K562 (cell line): ENCODE measurements at regions not wholly inside any gene's neighbourhood (a gene's known extent, or its start where the extent isn't known, plus 50 kb on each side); places are given as distances from the start of the nearest gene placed in this dataset.

ENCODE experiments used
- ATAC-seq: fragments of 200-7000 bp; cut with Tn5 transposase; 3 replicates; pipeline ENCODE4 v1.9.1; 2020; ENCODE audit warnings: moderate library complexity
- BruUV-seq: library from RNA; stranded (reverse); fragments of 400-500 nt; replicated peaks from 2 replicates; lab custom pipeline; 2021; lab: Mats Ljungman, UMichigan
- CTCF ChIA-PET: fragments of 300-600 bp; formaldehyde crosslinking; extraction: SDS; loops from one replicate; lab custom pipeline; 2021; ENCODE audit warnings: low intra/inter-chr PET ratio; lab: Yijun Ruan, JAX
- POLR2A ChIA-PET: fragments of 300-600, 350-650 bp; sonication (Branson Sonifier 250); formaldehyde crosslinking; extraction: SDS; loops from one replicate; lab custom pipeline; 2021; ENCODE audit warnings: antibody characterized with exemption, inconsistent platforms; lab: Yijun Ruan, JAX
- DNase-seq, 4 experiments: peaks; one replicate each; pipeline versions ENCODE4 v3.0.0 to v3.0.0-alpha.2; 2011 to 2018; ENCODE audit warnings: low spot score in 3 of 4, mixed read lengths in 3 of 4; ENCODE audit errors: extremely low read depth in 1 of 4
- FAIRE-seq: peaks from 2 replicates; lab custom pipeline; 2011; peaks lifted over from hg19 to GRCh38; lab: Jason Lieb, UNC
- H2AFZ ChIP-seq: 2 replicates; pipeline ENCODE4 v1.6.0; 2011; ENCODE audit warnings: low read depth, low read length, control low read depth, inconsistent platforms
- H3K27ac ChIP-seq: fragments of 200-600 bp; 3 replicates; pipeline ENCODE4 v1.8.0; 2011; ENCODE audit warnings: low read depth, mild to moderate bottlenecking, control low read depth, inconsistent platforms, low read length, moderate library complexity, mixed read lengths; ENCODE audit errors: extremely low read depth
- H3K27me3 ChIP-seq, 2 experiments: fragments of 300-600 bp in 1 of 2; 2 replicates in 1 of 2; 3 replicates in 1 of 2; pipeline versions ENCODE4 v1.6.0 to v1.8.0; 2011; ENCODE audit warnings: inconsistent platforms in 2 of 2, low read length in 2 of 2, mild to moderate bottlenecking in 1 of 2, mixed read lengths in 1 of 2, moderate library complexity in 1 of 2; ENCODE audit not compliant: control insufficient read depth in 2 of 2, insufficient read depth in 2 of 2
- H3K36me3 ChIP-seq: fragments of 300-600 bp; 3 replicates; pipeline ENCODE4 v1.8.0; 2011; ENCODE audit warnings: mild to moderate bottlenecking, low read length, inconsistent platforms; ENCODE audit not compliant: control insufficient read depth, insufficient read depth
- H3K4me1 ChIP-seq, 2 experiments: fragments of 200-600 bp in 1 of 2; replicated peaks in 1 of 2; 2 replicates in 1 of 2; 3 replicates in 1 of 2; pipeline versions ENCODE4 v1.5.1 to v1.8.0; 2011; ENCODE audit warnings: inconsistent platforms in 2 of 2, low read length in 2 of 2, mild to moderate bottlenecking in 1 of 2, mixed read lengths in 1 of 2, moderate library complexity in 1 of 2; ENCODE audit not compliant: control insufficient read depth in 2 of 2, insufficient read depth in 2 of 2
- H3K4me2 ChIP-seq: 2 replicates; pipeline ENCODE4 v1.6.1; 2011; ENCODE audit warnings: low read length, control low read depth, inconsistent platforms, mixed read lengths; ENCODE audit not compliant: insufficient read depth
- H3K4me3 ChIP-seq: fragments of 200-600 bp; sonication (generic), shearing (Covaris generic); 2 replicates; pipeline ENCODE4 v1.5.1; 2016; ENCODE audit warnings: control low read depth, inconsistent platforms
- H3K79me2 ChIP-seq: fragments of 200-600 bp; 3 replicates; pipeline ENCODE4 v1.8.0; 2011; ENCODE audit warnings: low read length, inconsistent platforms; ENCODE audit not compliant: control insufficient read depth, insufficient read depth
- H3K9ac ChIP-seq, 2 experiments: 2 replicates each; pipeline versions ENCODE4 v1.6.0 to v1.6.1; 2011; ENCODE audit warnings: low read depth in 2 of 2, low read length in 2 of 2, control low read depth in 1 of 2, inconsistent platforms in 1 of 2, mild to moderate bottlenecking in 1 of 2, mixed read lengths in 1 of 2; ENCODE audit not compliant: insufficient read depth in 1 of 2
- H3K9me1 ChIP-seq: one replicate; pipeline ENCODE4 v1.6.0; 2011; ENCODE audit warnings: inconsistent platforms, mild to moderate bottlenecking, low read length, moderate library complexity; ENCODE audit not compliant: control insufficient read depth, insufficient read depth
- H3K9me3 ChIP-seq: replicated peaks from 2 replicates; pipeline ENCODE4 v1.5.1; 2011; ENCODE audit warnings: low read depth, low read length, inconsistent platforms; ENCODE audit not compliant: control insufficient read depth, insufficient read depth
- H4K20me1 ChIP-seq: replicated peaks from 2 replicates; pipeline ENCODE4 v1.6.1; 2011; ENCODE audit warnings: low read length, inconsistent platforms, mixed read lengths; ENCODE audit not compliant: control insufficient read depth, insufficient read depth
- C11orf30 ChIP-seq: fragments of 450-650 bp; IDR thresholded peaks from 2 replicates; pipeline ENCODE4 v1.6.1; 2016; ENCODE audit warnings: low read depth, mild to moderate bottlenecking
- NONO ChIP-seq, 2 experiments: fragments of 200-400 bp in 1 of 2; fragments of 450-650 bp in 1 of 2; formaldehyde crosslinking in 1 of 2; IDR thresholded peaks; 2 replicates each; pipeline ENCODE4 v1.6.1; 2017; ENCODE audit warnings: low read depth in 2 of 2, mild to moderate bottlenecking in 2 of 2, moderate library complexity in 2 of 2, low read length in 1 of 2
- SMAD1 ChIP-seq: fragments of 150-350 bp; IDR thresholded peaks from 2 replicates; pipeline ENCODE4 v1.6.1; 2014; ENCODE audit warnings: low read length, low read depth; ENCODE audit not compliant: partially characterized antibody
- WHSC1 ChIP-seq: IDR thresholded peaks from one replicate; pipeline ENCODE4 v1.6.1; 2012; ENCODE audit warnings: low read length, control low read depth, inconsistent platforms
- ZFP30 ChIP-seq: fragments of 250-450 bp; sonication (Bioruptor Pico); IDR thresholded peaks from 2 replicates; pipeline ENCODE4 v1.8.0; 2022; ENCODE audit warnings: moderate library complexity, mild to moderate bottlenecking, inconsistent platforms, borderline replicate concordance
- ZNF668 ChIP-seq: fragments of 250-450 bp; sonication (Bioruptor Pico); IDR thresholded peaks from 2 replicates; pipeline ENCODE4 v1.8.0; 2022; ENCODE audit warnings: mild to moderate bottlenecking, inconsistent platforms
- WGBS: fragments of 100-300 bp; shearing (Covaris generic); methylation state at CpG from one replicate; pipeline ENCODE4 v1.1.6; 2016; ENCODE audit warnings: low coverage, mixed read lengths; ENCODE audit not compliant: insufficient coverage; ENCODE audit errors: missing lambda C conversion rate; 5-methylcytosine and 5-hydroxymethylcytosine counted together
- in situ Hi-C: fragments of 300-500 bp; cut with MboI; formaldehyde crosslinking; loops from 4 replicates; pipeline ENCODE4 v1.15.0; 2018; ENCODE audit warnings: inconsistent platforms, mixed read lengths
- intact Hi-C: fragments of 100-400 bp; cut with micrococcal nuclease; formaldehyde crosslinking; loops from 2 replicates; pipeline ENCODE4 v1.14.2; 2022
- TF ChIP-seq, protein P1 (sequence below): fragments of 450-650 bp; formaldehyde crosslinking; IDR thresholded peaks from 2 replicates; pipeline ENCODE4 v1.4.0; 2020; ENCODE audit warnings: mild to moderate bottlenecking, moderate library complexity
- TF ChIP-seq, protein P2 (sequence below): fragments of 450-650 bp; IDR thresholded peaks from 2 replicates; pipeline ENCODE4 v1.6.1; 2017; ENCODE audit warnings: antibody characterized with exemption
- TF ChIP-seq, protein P3 (sequence below): fragments of 250-450 bp; sonication (Bioruptor Pico); IDR thresholded peaks from 2 replicates; pipeline ENCODE4 v1.8.0; 2022; ENCODE audit warnings: moderate library complexity, mild to moderate bottlenecking, inconsistent platforms

DNA sequence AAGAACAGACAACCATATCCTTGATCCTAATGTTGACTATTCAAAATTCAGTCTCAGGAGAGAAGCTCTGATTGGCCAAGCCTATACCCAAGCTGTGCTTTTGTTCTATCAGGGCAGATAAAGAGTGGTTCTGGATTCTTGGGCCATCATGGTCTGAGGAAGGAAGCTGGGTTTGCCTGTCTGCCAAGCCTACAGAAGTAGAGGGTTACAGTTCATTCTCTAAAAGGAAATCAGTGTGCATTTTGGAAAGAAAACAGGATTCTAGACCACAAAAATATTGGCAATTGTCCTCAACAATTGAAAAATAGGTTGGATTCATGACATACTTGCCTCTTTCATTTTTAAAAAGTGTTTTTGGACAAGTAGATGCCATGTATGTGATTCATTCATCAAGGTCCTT, 145.4 kb upstream of the BMP2 start:
- Histone ChIP-seq H2AFZ (no peak overlapping the region), H3K4me2 (no peak overlapping the region), H3K9me1 (no peaks in the 10 kb centered on the region), H3K36me3 (no peaks in the 10 kb centered on the region), H4K20me1 (no peaks in the 10 kb centered on the region), H3K79me2 (no peaks in the 10 kb centered on the region), H3K27ac (no peak overlapping the region), H3K4me3 (no peak overlapping the region), H3K4me1 (no peaks in the 10 kb centered on the region), H3K27me3 (no peaks in the 10 kb centered on the region), H3K9me3 (no peaks in the 10 kb centered on the region), H3K9ac (no peak overlapping the region)
- intact Hi-C loops = no loop called here
- no TSS peak for BruUV-seq
- DNase-seq (no peak), FAIRE-seq (no peak), ATAC-seq (no peak)
- ChIA-PET POLR2A (no interaction called here), CTCF (no interaction called here)
- in situ Hi-C loops = no loop called here
- TF ChIP-seq NONO (IDR thresholded peaks at IDR 0.05; ENCODE audit: low read depth in 2 of 2, low read length in 1 of 2) (no peak), C11orf30 (no peak), SMAD1 (no peak), ZFP30 (no peak)
- TF ChIP-seq, protein P1, sequence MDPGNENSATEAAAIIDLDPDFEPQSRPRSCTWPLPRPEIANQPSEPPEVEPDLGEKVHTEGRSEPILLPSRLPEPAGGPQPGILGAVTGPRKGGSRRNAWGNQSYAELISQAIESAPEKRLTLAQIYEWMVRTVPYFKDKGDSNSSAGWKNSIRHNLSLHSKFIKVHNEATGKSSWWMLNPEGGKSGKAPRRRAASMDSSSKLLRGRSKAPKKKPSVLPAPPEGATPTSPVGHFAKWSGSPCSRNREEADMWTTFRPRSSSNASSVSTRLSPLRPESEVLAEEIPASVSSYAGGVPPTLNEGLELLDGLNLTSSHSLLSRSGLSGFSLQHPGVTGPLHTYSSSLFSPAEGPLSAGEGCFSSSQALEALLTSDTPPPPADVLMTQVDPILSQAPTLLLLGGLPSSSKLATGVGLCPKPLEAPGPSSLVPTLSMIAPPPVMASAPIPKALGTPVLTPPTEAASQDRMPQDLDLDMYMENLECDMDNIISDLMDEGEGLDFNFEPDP (CRISPR knock-in tag) = no peak

DNA sequence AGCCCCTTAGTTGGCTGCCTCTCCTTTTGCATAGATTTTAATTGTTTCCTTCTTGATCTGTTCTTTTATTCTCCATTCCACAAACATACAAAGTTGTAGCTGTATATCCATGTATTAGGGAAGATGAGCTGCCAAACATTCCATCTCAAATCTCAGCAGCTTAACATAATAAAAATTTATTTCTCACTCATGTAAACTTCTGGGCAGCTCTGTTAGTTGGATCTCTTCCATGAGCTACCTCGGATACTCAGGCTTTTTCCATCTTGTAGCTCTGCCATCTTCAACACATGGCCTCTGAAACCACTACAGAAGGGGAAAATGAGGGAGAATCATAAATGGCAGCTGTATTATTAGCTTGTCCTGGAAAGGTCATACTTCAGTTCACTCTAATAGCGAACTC, 149.4 kb upstream of the BMP2 start:
- Histone ChIP-seq H3K27ac (no peak overlapping the region), H3K79me2 (no peaks in the 10 kb centered on the region), H3K4me1 (no peaks in the 10 kb centered on the region), H3K9ac (no peak overlapping the region), H3K9me3 (no peaks in the 10 kb centered on the region), H3K4me2 (no peak overlapping the region), H2AFZ (no peak overlapping the region), H3K36me3 (no peaks in the 10 kb centered on the region), H3K9me1 (no peaks in the 10 kb centered on the region), H3K27me3 (no peaks in the 10 kb centered on the region), H3K4me3 (no peak overlapping the region), H4K20me1 (no peaks in the 10 kb centered on the region)
- FAIRE-seq (no peak), ATAC-seq (no peak), DNase-seq (no peak)
- TF ChIP-seq, protein P2, sequence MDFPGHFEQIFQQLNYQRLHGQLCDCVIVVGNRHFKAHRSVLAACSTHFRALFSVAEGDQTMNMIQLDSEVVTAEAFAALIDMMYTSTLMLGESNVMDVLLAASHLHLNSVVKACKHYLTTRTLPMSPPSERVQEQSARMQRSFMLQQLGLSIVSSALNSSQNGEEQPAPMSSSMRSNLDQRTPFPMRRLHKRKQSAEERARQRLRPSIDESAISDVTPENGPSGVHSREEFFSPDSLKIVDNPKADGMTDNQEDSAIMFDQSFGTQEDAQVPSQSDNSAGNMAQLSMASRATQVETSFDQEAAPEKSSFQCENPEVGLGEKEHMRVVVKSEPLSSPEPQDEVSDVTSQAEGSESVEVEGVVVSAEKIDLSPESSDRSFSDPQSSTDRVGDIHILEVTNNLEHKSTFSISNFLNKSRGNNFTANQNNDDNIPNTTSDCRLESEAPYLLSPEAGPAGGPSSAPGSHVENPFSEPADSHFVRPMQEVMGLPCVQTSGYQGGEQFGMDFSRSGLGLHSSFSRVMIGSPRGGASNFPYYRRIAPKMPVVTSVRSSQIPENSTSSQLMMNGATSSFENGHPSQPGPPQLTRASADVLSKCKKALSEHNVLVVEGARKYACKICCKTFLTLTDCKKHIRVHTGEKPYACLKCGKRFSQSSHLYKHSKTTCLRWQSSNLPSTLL = no peak
- TF ChIP-seq WHSC1 (no peak), ZNF668 (no peak)
- TF ChIP-seq, protein P3, sequence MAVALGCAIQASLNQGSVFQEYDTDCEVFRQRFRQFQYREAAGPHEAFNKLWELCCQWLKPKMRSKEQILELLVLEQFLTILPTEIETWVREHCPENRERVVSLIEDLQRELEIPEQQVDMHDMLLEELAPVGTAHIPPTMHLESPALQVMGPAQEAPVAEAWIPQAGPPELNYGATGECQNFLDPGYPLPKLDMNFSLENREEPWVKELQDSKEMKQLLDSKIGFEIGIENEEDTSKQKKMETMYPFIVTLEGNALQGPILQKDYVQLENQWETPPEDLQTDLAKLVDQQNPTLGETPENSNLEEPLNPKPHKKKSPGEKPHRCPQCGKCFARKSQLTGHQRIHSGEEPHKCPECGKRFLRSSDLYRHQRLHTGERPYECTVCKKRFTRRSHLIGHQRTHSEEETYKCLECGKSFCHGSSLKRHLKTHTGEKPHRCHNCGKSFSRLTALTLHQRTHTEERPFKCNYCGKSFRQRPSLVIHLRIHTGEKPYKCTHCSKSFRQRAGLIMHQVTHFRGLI (CRISPR knock-in tag) = no peak
- no TSS peak for BruUV-seq
- 0% methylated on average over 1 of the region's 2 CpGs for WGBS
- ChIA-PET POLR2A (no interaction called here), CTCF (no interaction called here)
- in situ Hi-C loops (no loop called here), intact Hi-C loops (no loop called here)
